ENCODE measurements at regions not wholly inside any gene's neighbourhood (a gene's known extent, or its start where the extent isn't known, plus 50 kb on each side); places are given as distances from the start of the nearest gene placed in this dataset.

DNA sequence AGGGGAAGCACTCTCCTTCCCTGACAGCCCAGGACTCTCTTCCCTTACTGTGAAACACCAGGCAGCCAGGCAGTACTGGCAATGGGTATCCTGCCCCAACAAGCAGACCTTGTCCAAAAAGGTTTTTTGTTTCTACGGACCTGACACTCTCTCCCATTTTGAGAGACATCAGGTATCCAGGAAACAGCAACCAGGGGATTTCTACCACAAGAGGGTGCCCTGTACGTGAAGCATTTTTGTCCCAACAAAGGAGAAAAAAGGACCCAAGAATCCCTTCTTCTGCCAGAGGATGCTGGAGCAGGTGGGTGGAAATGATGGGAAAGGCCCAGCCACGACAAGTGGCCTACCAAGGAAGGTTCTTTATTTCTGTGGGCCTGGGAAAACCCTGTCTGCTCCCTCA, 65.7 kb upstream of the FGF13 start:
- H3K27ac Mint-ChIP-seq, result no peak overlapping the region
- H3K4me1 Mint-ChIP-seq, result no peaks in the 10 kb centered on the region
- H3K27me3 Mint-ChIP-seq, result no peaks in the 10 kb centered on the region
- no peaks in the 10 kb centered on the region for H3K9me3 Mint-ChIP-seq
- no peak for ATAC-seq (replicated peaks)
- no peaks in the 10 kb centered on the region for H3K36me3 Mint-ChIP-seq (ENCODE audit: low read depth)
- H3K4me3 Mint-ChIP-seq, result no peak overlapping the region

DNA sequence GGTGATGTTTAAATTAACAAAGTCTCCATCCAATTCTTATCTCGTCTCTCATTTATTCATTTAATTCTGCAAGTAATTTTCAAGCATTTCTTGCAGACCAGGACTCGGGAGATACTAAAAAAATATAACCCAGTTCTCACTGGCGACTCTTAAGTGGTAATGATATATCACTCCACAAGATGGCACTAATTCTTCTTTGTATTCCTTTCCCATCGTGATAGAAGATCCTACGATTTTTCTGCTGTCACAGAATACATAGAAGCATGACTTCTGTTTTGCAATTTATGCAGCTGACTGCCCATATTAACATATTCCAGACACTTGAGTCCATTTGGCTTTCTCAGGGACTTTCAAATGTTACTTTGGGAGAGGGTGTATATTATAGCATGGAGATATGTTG, 64.0 kb upstream of the FGF13 start:
- Mint-ChIP-seq H3K36me3 (ENCODE audit: low read depth) (no peaks in the 10 kb centered on the region), H3K27me3 (no peaks in the 10 kb centered on the region)
- no peak for ATAC-seq (replicated peaks)

DNA sequence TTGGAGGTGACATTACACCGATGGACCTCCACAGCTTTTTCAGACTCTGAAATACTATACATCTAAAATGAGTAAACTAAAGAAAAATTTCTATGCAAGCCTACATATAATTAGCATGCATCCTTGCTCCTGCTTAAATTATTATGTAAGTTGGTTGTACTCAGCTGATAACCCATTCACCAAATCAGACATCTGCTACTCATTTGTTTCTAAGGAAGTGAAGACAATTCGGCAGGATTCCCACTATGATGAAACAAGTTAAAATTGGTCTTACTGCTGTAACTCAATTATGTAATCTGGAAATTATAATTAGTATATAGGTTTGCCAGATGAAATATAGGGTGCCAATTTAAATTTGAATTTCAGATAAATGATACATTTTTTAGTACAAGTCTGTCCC, 59.5 kb upstream of the FGF13 start:
- ATAC-seq (replicated peaks), result no peak
- no peaks in the 10 kb centered on the region for H3K9me3 Mint-ChIP-seq
- H3K27me3 Mint-ChIP-seq, result no peaks in the 10 kb centered on the region
- H3K36me3 Mint-ChIP-seq (ENCODE audit: low read depth), result no peaks in the 10 kb centered on the region
- no peak overlapping the region for H3K4me3 Mint-ChIP-seq
- H3K27ac Mint-ChIP-seq, result no peak overlapping the region
- no peaks in the 10 kb centered on the region for H3K4me1 Mint-ChIP-seq

More for the DNA sequence above, 64.0 kb upstream of the FGF13 start:
- H3K4me1 Mint-ChIP-seq, result no peaks in the 10 kb centered on the region
- H3K4me3 Mint-ChIP-seq, result no peak overlapping the region
- no peaks in the 10 kb centered on the region for H3K9me3 Mint-ChIP-seq
- H3K27ac Mint-ChIP-seq, result no peak overlapping the region

DNA sequence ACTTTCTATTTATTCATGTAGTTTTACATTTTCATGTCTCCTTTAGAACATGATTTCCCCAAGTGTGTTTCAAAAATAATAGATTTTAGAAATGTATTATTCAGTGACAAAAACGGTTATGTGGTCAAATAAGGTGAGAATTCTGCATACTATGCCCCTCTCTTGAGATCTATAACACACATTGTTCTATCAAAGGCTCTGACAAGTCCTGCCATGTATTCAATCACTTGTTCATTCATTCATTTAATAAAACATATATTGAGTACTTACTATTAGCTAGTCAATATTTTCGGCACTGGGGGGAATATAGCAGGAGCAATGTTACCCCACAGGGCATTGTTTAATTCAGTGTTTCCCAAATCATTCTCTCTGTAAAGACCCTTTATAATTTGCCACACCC, 58.4 kb upstream of the FGF13 start:
- Mint-ChIP-seq H3K9me3 (no peaks in the 10 kb centered on the region), H3K27ac (no peak overlapping the region), H3K4me3 (no peak overlapping the region), H3K4me1 (no peaks in the 10 kb centered on the region), H3K27me3 (no peaks in the 10 kb centered on the region), H3K36me3 (ENCODE audit: low read depth) (no peaks in the 10 kb centered on the region)
- no peak for ATAC-seq (replicated peaks)

DNA sequence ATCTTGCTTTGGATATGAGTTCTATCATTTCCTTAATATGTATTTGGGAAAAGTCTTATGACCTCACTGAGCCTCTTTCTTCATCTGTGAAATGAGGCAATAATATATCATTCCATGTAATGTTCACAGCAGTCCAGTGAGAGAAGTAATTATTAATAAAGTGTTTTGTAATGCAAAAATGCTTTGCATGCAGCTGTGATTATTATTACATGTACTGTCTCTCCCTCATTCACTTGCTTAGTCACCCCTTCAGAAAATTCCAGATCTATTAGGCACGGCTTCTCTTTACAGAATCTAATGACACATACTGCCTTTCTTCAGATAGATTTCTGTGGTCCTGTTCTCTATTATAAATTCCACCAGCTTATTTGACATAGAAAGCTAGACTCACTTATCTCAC, 53.5 kb upstream of the FGF13 start:
- no peaks in the 10 kb centered on the region for H3K27me3 Mint-ChIP-seq

DNA sequence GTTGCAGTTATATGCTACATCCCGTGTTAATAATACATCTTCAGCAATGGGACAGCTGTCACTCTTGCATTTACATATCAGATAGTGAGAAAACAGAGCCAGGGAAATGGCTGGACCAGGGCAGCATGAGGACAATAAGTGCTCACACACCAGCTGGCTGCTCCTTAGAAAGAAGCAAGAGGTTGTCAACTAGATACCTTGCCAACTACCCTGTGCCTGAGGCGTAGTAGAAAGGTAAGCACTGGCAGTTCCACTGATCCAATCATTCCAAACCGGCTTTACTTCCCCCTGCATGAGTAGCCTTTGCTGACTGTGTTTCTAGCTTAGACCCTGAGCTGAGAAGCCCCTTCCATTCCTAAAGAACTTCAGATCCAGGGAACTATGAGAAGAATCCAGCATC, 52.2 kb upstream of the FGF13 start:
- Mint-ChIP-seq H3K27me3 (no peaks in the 10 kb centered on the region), H3K4me3 (no peak overlapping the region), H3K27ac (no peak overlapping the region), H3K9me3 (no peaks in the 10 kb centered on the region), H3K4me1 (no peaks in the 10 kb centered on the region), H3K36me3 (ENCODE audit: low read depth) (no peaks in the 10 kb centered on the region)
- ATAC-seq (replicated peaks), result no peak

More for the DNA sequence above, 53.5 kb upstream of the FGF13 start:
- Mint-ChIP-seq H3K4me1 (no peaks in the 10 kb centered on the region), H3K9me3 (no peaks in the 10 kb centered on the region), H3K36me3 (ENCODE audit: low read depth) (no peaks in the 10 kb centered on the region), H3K27ac (no peak overlapping the region), H3K4me3 (no peak overlapping the region)
- no peak for ATAC-seq (replicated peaks)

DNA sequence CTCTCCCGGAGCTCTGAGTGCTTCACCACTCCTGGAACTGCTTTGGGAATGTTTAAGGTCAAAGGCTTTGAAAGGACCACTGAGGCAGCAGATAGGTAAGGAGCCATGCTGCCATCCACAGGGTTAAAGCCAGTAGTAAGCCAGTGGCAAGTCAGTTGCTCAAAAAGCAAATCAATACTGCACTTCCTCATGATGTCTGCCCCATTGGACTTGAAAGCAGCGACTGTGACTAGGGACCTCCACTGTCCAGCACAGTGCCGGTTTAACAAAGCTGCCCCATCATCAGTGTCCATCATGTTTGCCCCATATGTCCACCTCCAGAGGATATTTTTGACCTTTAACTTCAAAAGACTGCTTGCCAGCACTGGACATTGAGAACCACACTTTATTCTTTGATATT, 49.9 kb upstream of the FGF13 start:
- Mint-ChIP-seq H3K4me1 (no peaks in the 10 kb centered on the region), H3K4me3 (no peak overlapping the region), H3K9me3 (no peaks in the 10 kb centered on the region), H3K36me3 (ENCODE audit: low read depth) (no peaks in the 10 kb centered on the region), H3K27ac (no peak overlapping the region), H3K27me3 (peaks cover 4% of the 10 kb centered on the region)
- no peak for ATAC-seq (replicated peaks)

Measured in activated T-helper 17 cell treated with anti-CD3 and anti-CD28 coated beads, Interleukin-2, amount 50 U/mL, for 72 hours (primary cell).